CD14-positive monocyte (primary cell): ENCODE measurements at regions not wholly inside any gene's neighbourhood (a gene's known extent, or its start where the extent isn't known, plus 50 kb on each side); places are given as distances from the start of the nearest gene placed in this dataset.
A peak's percentile ranks its signal among the peaks of the same experiment; 100 is the strongest.
"Not testable (repeated sequence)": the region's sequence is repeated elsewhere in the genome, so short reads cannot be mapped to it uniquely, and the experiment has no call there.

Experiments
- DNase-seq, 3 donors: peaks; one replicate each; pipeline ENCODE4 v3.0.0-alpha.2; 2011 to 2022
- H2AFZ ChIP-seq: 2 replicates; pipeline ENCODE4 v1.6.0; 2012; ENCODE audit warnings: mild to moderate bottlenecking, low read depth, low read length, inconsistent platforms; ENCODE audit not compliant: insufficient read depth, poor library complexity, severe bottlenecking
- H3K27ac ChIP-seq, 2 donors: 1 replicate in 1 of 2; 2 replicates in 1 of 2; pipeline ENCODE4 v1.5.1; 2012 to 2013; ENCODE audit warnings: low read length in 2 of 2, control low read depth in 1 of 2, inconsistent platforms in 1 of 2, low read depth in 1 of 2, mild to moderate bottlenecking in 1 of 2
- H3K27me3 ChIP-seq, 2 donors: one replicate each; pipeline versions ENCODE4 v1.6.0 to v1.6.1; 2011 to 2013; ENCODE audit warnings: low read length in 2 of 2; ENCODE audit not compliant: control insufficient read depth in 2 of 2, insufficient read depth in 2 of 2
- H3K36me3 ChIP-seq, 2 donors: replicated peaks in 1 of 2; 1 replicate in 1 of 2; 2 replicates in 1 of 2; pipeline versions ENCODE4 v1.5.1 to v1.6.1; 2012 to 2013; ENCODE audit warnings: low read length in 2 of 2, control low read depth in 1 of 2, inconsistent platforms in 1 of 2, mild to moderate bottlenecking in 1 of 2; ENCODE audit not compliant: insufficient read depth in 2 of 2, control insufficient read depth in 1 of 2
- H3K4me1 ChIP-seq, 2 donors: 1 replicate in 1 of 2; 2 replicates in 1 of 2; pipeline versions ENCODE4 v1.5.1 to v1.6.1; 2012 to 2013; ENCODE audit warnings: low read length in 2 of 2, control low read depth in 1 of 2, inconsistent platforms in 1 of 2, mild to moderate bottlenecking in 1 of 2, moderate library complexity in 1 of 2; ENCODE audit not compliant: insufficient read depth in 2 of 2, control insufficient read depth in 1 of 2
- H3K4me2 ChIP-seq: replicated peaks from 2 replicates; pipeline ENCODE3; 2012; ENCODE audit warnings: low read length, moderate library complexity, mild to moderate bottlenecking; ENCODE audit not compliant: poor library complexity, severe bottlenecking; ENCODE audit errors: extremely low read depth
- H3K4me3 ChIP-seq, 3 experiments: fragments of 200-600 bp in 1 of 3; sonication (generic) in 1 of 3; replicated peaks in 1 of 3; 1 replicate in 2 of 3; 2 replicates in 1 of 3; pipeline ENCODE4 v1.5.1; 2011 to 2013; ENCODE audit warnings: low read length in 3 of 3, mild to moderate bottlenecking in 3 of 3, control low read depth in 2 of 3, low read depth in 2 of 3, inconsistent platforms in 1 of 3, moderate library complexity in 1 of 3
- H3K79me2 ChIP-seq: 2 replicates; pipeline ENCODE4 v1.6.0; 2012; ENCODE audit warnings: mild to moderate bottlenecking, control low read depth, inconsistent platforms, low read length, moderate library complexity; ENCODE audit not compliant: insufficient read depth
- H3K9ac ChIP-seq: 2 replicates; pipeline ENCODE4 v1.6.0; 2017; ENCODE audit warnings: low read length, mild to moderate bottlenecking; ENCODE audit not compliant: insufficient read depth, poor library complexity, severe bottlenecking
- H3K9me3 ChIP-seq, 2 donors: replicated peaks in 1 of 2; 1 replicate in 1 of 2; 2 replicates in 1 of 2; pipeline versions ENCODE4 v1.5.1 to v1.6.1; 2012 to 2013; ENCODE audit warnings: low read length in 2 of 2, control low read depth in 1 of 2; ENCODE audit not compliant: control insufficient read depth in 1 of 2, insufficient read depth in 1 of 2
- H4K20me1 ChIP-seq: 2 replicates; pipeline ENCODE4 v1.6.0; 2012; ENCODE audit warnings: mild to moderate bottlenecking, low read length, control low read depth, moderate library complexity; ENCODE audit not compliant: insufficient read depth
- H3K27ac Mint-ChIP-seq, 7 donors: one replicate each; pipeline ENCODE4 v1.8.0; 2020; ENCODE audit warnings: mild to moderate bottlenecking in 7 of 7, mixed read lengths in 7 of 7, moderate library complexity in 6 of 7, inconsistent platforms in 2 of 7
- H3K27me3 Mint-ChIP-seq, 3 donors: one replicate each; pipeline ENCODE4 v1.8.0; 2021 to 2022; ENCODE audit warnings: low read depth in 3 of 3, mild to moderate bottlenecking in 3 of 3, mixed read lengths in 3 of 3, moderate library complexity in 3 of 3, inconsistent platforms in 1 of 3
- H3K36me3 Mint-ChIP-seq, 2 donors: one replicate each; pipeline ENCODE4 v1.8.0; 2020; ENCODE audit warnings: mixed read lengths in 2 of 2, inconsistent platforms in 1 of 2, mild to moderate bottlenecking in 1 of 2
- H3K4me1 Mint-ChIP-seq: one replicate; pipeline ENCODE4 v1.8.0; 2020; ENCODE audit warnings: mild to moderate bottlenecking, mixed read lengths
- H3K4me3 Mint-ChIP-seq, 2 donors: one replicate each; pipeline ENCODE4 v1.8.0; 2020; ENCODE audit warnings: mild to moderate bottlenecking in 2 of 2, mixed read lengths in 2 of 2, moderate library complexity in 1 of 2
- H3K9me3 Mint-ChIP-seq, 7 donors: one replicate each; pipeline ENCODE4 v1.8.0; 2020 to 2022; ENCODE audit warnings: mixed read lengths in 7 of 7, mild to moderate bottlenecking in 6 of 7, moderate library complexity in 6 of 7, inconsistent platforms in 2 of 7
- CTCF ChIP-seq: fragments of 200-600 bp; IDR thresholded peaks from one replicate; pipeline ENCODE4 v1.8.0; 2022; ENCODE audit warnings: antibody characterized with exemption, mild to moderate bottlenecking
- WGBS: methylation state at CpG from one replicate; pipeline ENCODE4 v1.1.5; 2013; ENCODE audit warnings: missing lambda C conversion rate; ENCODE audit not compliant: insufficient coverage; 5-methylcytosine and 5-hydroxymethylcytosine counted together
- intact Hi-C, 2 donors: fragments of 100-400 bp; cut with micrococcal nuclease; formaldehyde crosslinking; loops; one replicate each; pipeline versions ENCODE4 v1.15.0 to v1.15.1; 2023

DNA sequence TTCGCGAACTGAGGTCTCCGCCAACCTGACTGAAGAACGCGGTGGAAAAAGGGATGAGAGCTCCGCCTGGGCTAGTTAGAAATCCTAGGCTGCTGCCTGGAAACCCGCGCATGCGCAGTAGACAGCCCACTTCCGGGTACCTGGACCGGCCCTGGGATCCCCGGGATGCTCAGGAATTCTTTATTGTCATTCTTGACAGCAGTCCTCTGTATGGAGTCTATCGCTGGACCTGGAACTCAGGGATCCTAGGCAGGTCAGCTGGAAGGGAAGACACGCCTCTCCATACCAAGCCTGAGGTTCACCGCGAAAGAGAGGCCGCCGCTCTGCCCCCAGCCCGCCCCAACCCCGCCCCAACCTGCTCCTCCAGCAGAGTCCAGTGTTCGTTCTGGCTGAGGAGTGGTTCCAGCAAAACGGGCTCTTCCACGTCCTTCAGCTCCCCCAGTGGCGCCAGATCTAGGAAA is 1379.2 kb upstream of the DEFB115 start:
- TF ChIP-seq CTCF: no peak
- no peaks in the 10 kb centered on the region for H3K36me3 ChIP-seq
- peak overlapping the region in 1 of 3 experiments; percentile 3 for H3K4me3 ChIP-seq
- no peaks in the 10 kb centered on the region for H3K27me3 ChIP-seq
- no peaks in the 10 kb centered on the region for H3K4me1 ChIP-seq
- H2AFZ ChIP-seq: no peak overlapping the region
- H4K20me1 ChIP-seq: no peaks in the 10 kb centered on the region
- 48% methylated on average over 17 of the region's 24 CpGs for WGBS
- Mint-ChIP-seq H3K27me3 (peaks cover 0 to 7% (median 0%) of the 10 kb centered on the region in 3 donors), H3K9me3 (peaks cover 39 to 67% (median 59%) of the 10 kb centered on the region in 7 donors), H3K4me1 (no peaks in the 10 kb centered on the region), H3K27ac (no peak overlapping the region), H3K36me3 (no peaks in the 10 kb centered on the region), H3K4me3 (peak overlapping the region in 1 of 2 donors; percentile 43)
- no peak overlapping the region for H3K9ac ChIP-seq
- intact Hi-C loops: no loop called here
- DNase-seq: no peak
- no peaks in the 10 kb centered on the region for H3K79me2 ChIP-seq
- H3K9me3 ChIP-seq: peaks cover 68 to 72% of the 10 kb centered on the region in 2 donors
- H3K4me2 ChIP-seq: no peak overlapping the region
- no peak overlapping the region for H3K27ac ChIP-seq

DNA sequence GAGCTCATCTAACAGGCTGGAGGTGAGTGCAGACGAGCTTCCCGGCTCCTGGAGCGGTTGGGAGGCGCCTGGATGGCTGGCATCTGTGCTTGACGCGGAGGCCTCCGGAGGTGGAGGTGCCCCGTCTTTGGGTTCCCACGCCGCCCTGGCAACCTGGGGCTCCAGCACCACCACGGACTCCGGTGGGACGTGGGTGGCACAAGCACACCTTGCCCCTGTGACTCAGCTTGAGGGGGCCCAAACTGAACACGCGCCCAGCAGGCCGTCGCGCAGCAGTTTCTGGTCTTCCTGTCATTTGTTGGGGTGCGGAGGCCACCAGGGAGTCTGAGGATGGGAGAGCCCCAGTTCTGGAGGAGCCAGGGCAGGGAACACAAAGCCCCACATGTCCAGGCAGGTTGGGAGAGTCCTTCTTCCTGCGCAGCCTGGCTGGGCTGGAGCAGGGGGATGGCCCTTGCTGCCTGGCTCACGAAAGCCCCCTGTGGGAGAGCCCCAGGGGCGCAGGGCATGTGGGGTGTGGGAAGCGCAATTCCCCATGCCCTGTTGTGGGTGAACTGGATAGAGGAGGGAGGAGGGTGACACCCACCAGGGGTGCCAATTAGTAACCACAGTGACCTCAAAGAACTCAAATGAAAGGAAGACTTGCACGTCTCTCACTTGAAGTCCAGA is 1378.6 kb upstream of the DEFB115 start:
- 62% methylated on average over 24 of the region's 24 CpGs for WGBS
- Mint-ChIP-seq H3K4me3 (no peak overlapping the region), H3K27me3 (peaks cover 0 to 7% (median 0%) of the 10 kb centered on the region in 3 donors), H3K4me1 (no peaks in the 10 kb centered on the region), H3K36me3 (no peaks in the 10 kb centered on the region), H3K27ac (peak overlapping the region in 1 of 7 donors; percentile 2), H3K9me3 (peaks cover 39 to 64% (median 63%) of the 10 kb centered on the region in 7 donors)
- intact Hi-C loops: no loop called here
- Histone ChIP-seq H3K4me1 (no peaks in the 10 kb centered on the region), H3K27me3 (no peaks in the 10 kb centered on the region), H4K20me1 (no peaks in the 10 kb centered on the region), H3K9me3 (peaks cover 72 to 73% of the 10 kb centered on the region in 2 donors), H2AFZ (no peak overlapping the region), H3K4me3 (peak overlapping the region in 1 of 3 experiments; percentile 23), H3K79me2 (no peaks in the 10 kb centered on the region), H3K9ac (no peak overlapping the region), H3K36me3 (no peaks in the 10 kb centered on the region), H3K27ac (no peak overlapping the region), H3K4me2 (no peak overlapping the region)
- DNase-seq: no peak
- TF ChIP-seq CTCF: no peak

- intact Hi-C loops: loop anchor here in 1 of 2 donors (5.0 kb wide), 1 partner anchor 774 kb away; no protein-coding TSS in a partner anchor
- not testable (repeated sequence) for H3K4me3 Mint-ChIP-seq, H2AFZ ChIP-seq, H3K79me2 ChIP-seq, H3K4me1 Mint-ChIP-seq, H4K20me1 ChIP-seq, H3K36me3 ChIP-seq, H3K27ac ChIP-seq, H3K4me2 ChIP-seq, H3K4me1 ChIP-seq, H3K4me3 ChIP-seq, H3K9ac ChIP-seq, H3K27me3 Mint-ChIP-seq, H3K27ac Mint-ChIP-seq, H3K36me3 Mint-ChIP-seq, H3K27me3 ChIP-seq
- peaks cover 26 to 54% (median 51%) of the 10 kb centered on the region in 7 donors for H3K9me3 Mint-ChIP-seq
- peak in 1 of 3 donors; percentile 7 for DNase-seq
- peaks cover 57 to 60% of the 10 kb centered on the region in 2 donors for H3K9me3 ChIP-seq
- no CpG with 5 or more reads among the region's 1 CpG for WGBS
These were observed 1376.4 kb upstream of the DEFB115 start for GRCh38 chr20:29881107-29881506.
